Stomach (tissue), 8 donors: ENCODE measurements at regions not wholly inside any gene's neighbourhood (a gene's known extent, or its start where the extent isn't known, plus 50 kb on each side); places are given as distances from the start of the nearest gene placed in this dataset.

Experiments used
- DNase-seq, 2 donors: peaks; one replicate each; pipeline versions ENCODE4 v3.0.0 to v3.0.0-alpha.2; 2013 to 2019
- H3K27ac ChIP-seq, 5 donors: fragments of 200-600 bp in 4 of 5; sonication (generic) in 4 of 5; one replicate each; pipeline ENCODE4 v1.5.1; 2013 to 2019; ENCODE audit warnings: mild to moderate bottlenecking in 1 of 5, moderate library complexity in 1 of 5
- H3K27me3 ChIP-seq, 3 donors: fragments of 200-600 bp; sonication (generic); one replicate each; pipeline ENCODE4 v1.5.1; 2017 to 2019; ENCODE audit warnings: mixed run types in 1 of 3
- H3K36me3 ChIP-seq, 4 donors: fragments of 200-600 bp; sonication (generic); 1 replicate in 3 of 4; 2 replicates in 1 of 4; pipeline ENCODE4 v1.5.1; 2016 to 2019
- H3K4me1 ChIP-seq, 4 donors: fragments of 200-600 bp; sonication (generic); one replicate each; pipeline ENCODE4 v1.5.1; 2016 to 2019
- H3K4me3 ChIP-seq, 4 donors: fragments of 200-600 bp; sonication (generic) in 3 of 4; one replicate each; pipeline ENCODE4 v1.5.1; 2016 to 2019; ENCODE audit warnings: mild to moderate bottlenecking in 1 of 4
- H3K9me3 ChIP-seq, 4 donors: fragments of 200-600 bp; sonication (generic); one replicate each; pipeline ENCODE4 v1.5.1; 2016 to 2019
- CTCF ChIP-seq, 7 experiments: fragments of 450-650 bp in 4 of 7; fragments of 200-600 bp in 3 of 7; sonication (generic) in 3 of 7; IDR thresholded peaks; one replicate each; pipeline ENCODE4 v1.5.1; 2016 to 2019; ENCODE audit warnings: antibody characterized with exemption in 7 of 7, control low read depth in 2 of 7, mild to moderate bottlenecking in 1 of 7
- EP300 ChIP-seq: sonication (generic); formaldehyde crosslinking; IDR thresholded peaks from one replicate; pipeline ENCODE4 v1.6.1; 2017; ENCODE audit warnings: antibody characterized with exemption
- POLR2A ChIP-seq, 4 donors: fragments of 450-650 bp; IDR thresholded peaks; one replicate each; pipeline ENCODE4 v1.6.1; 2016; ENCODE audit warnings: antibody characterized with exemption in 4 of 4, control low read depth in 2 of 4, mild to moderate bottlenecking in 1 of 4, moderate library complexity in 1 of 4
- POLR2AphosphoS5 ChIP-seq, 3 donors: sonication (generic); formaldehyde crosslinking; IDR thresholded peaks; one replicate each; pipeline ENCODE4 v1.6.1; 2016; ENCODE audit warnings: antibody characterized with exemption in 3 of 3
- WGBS, 5 donors: extraction: QIAGEN DNeasy Blood & Tissue Kit in 3 of 5; methylation state at CpG; one replicate each; pipeline versions ENCODE4 v1.1.5 to v1.1.7; 2013 to 2018; 5-methylcytosine and 5-hydroxymethylcytosine counted together
- intact Hi-C: fragments of 100-400 bp; cut with DNase I; formaldehyde crosslinking; loops from one replicate; pipeline ENCODE4 v1.15.1; 2023; ENCODE audit warnings: low total_unique reads
- donor health status: healthy with polysubstance abuse.
- donor health status: Bipolar disorder and iron deficiency.
- donor health status: healthy.

- Histone ChIP-seq H3K4me1 (no peaks in the 10 kb centered on the region), H3K36me3 (no peaks in the 10 kb centered on the region), H3K4me3 (no peak overlapping the region), H3K27ac (no peak overlapping the region), H3K9me3 (no peaks in the 10 kb centered on the region), H3K27me3 (no peaks in the 10 kb centered on the region)
- intact Hi-C loops: no loop called here
- TF ChIP-seq EP300 (no peak), POLR2A (IDR thresholded peaks at IDR 0.05) (no peak), CTCF (IDR thresholded peaks at IDR 0.05) (no peak), POLR2AphosphoS5 (IDR thresholded peaks at IDR 0.05) (no peak)
- no peak for DNase-seq
- WGBS, 5 donors: 78 to 90% (median 87%) methylated on average over 5 of the region's 5 CpGs
Observed at GRCh38 chr1:218568962-218569550, 223.9 kb downstream of the TGFB2 start.

- no peaks in the 10 kb centered on the region for H3K36me3 ChIP-seq
- no peak overlapping the region for H3K4me3 ChIP-seq
- WGBS, 5 donors: 70 to 91% (median 90%) methylated on average over 2 of the region's 2 CpGs
- H3K27ac ChIP-seq: no peak overlapping the region
- no peaks in the 10 kb centered on the region for H3K9me3 ChIP-seq
- H3K27me3 ChIP-seq: no peaks in the 10 kb centered on the region
- intact Hi-C loops: no loop called here
- TF ChIP-seq POLR2AphosphoS5 (IDR thresholded peaks at IDR 0.05) (no peak), POLR2A (IDR thresholded peaks at IDR 0.05) (no peak), CTCF (IDR thresholded peaks at IDR 0.05) (no peak), EP300 (no peak)
- no peak for DNase-seq
- no peaks in the 10 kb centered on the region for H3K4me1 ChIP-seq
Observed at GRCh38 chr1:218570456-218570855, 225.3 kb downstream of the TGFB2 start.

- intact Hi-C loops: no loop called here
- no peak for TF ChIP-seq CTCF (IDR thresholded peaks at IDR 0.05)
- TF ChIP-seq POLR2AphosphoS5 (IDR thresholded peaks at IDR 0.05): no peak
- no peak for TF ChIP-seq POLR2A (IDR thresholded peaks at IDR 0.05)
- TF ChIP-seq EP300: no peak
- H3K4me1 ChIP-seq: no peaks in the 10 kb centered on the region
- DNase-seq: no peak
- H3K4me3 ChIP-seq: no peak overlapping the region
- no peak overlapping the region for H3K27ac ChIP-seq
- no peaks in the 10 kb centered on the region for H3K27me3 ChIP-seq
- no peaks in the 10 kb centered on the region for H3K9me3 ChIP-seq
- H3K36me3 ChIP-seq: no peaks in the 10 kb centered on the region
- WGBS, 5 donors: 35 to 57% (median 40%) methylated on average over 6 of the region's 6 CpGs
Observed at GRCh38 chr1:218571491-218571890, 226.4 kb downstream of the TGFB2 start.

- DNase-seq: no peak
- H3K36me3 ChIP-seq: no peaks in the 10 kb centered on the region
- no peaks in the 10 kb centered on the region for H3K9me3 ChIP-seq
- H3K27ac ChIP-seq: no peak overlapping the region
- no peaks in the 10 kb centered on the region for H3K27me3 ChIP-seq
- H3K4me3 ChIP-seq: no peak overlapping the region
- 74 to 87% (median 80%) methylated on average over 4 of the region's 4 CpGs for WGBS, 5 donors
- TF ChIP-seq POLR2A (IDR thresholded peaks at IDR 0.05) (no peak), POLR2AphosphoS5 (IDR thresholded peaks at IDR 0.05) (no peak), EP300 (no peak), CTCF (IDR thresholded peaks at IDR 0.05) (no peak)
- intact Hi-C loops: no loop called here
- H3K4me1 ChIP-seq: no peaks in the 10 kb centered on the region
Observed at GRCh38 chr1:218572050-218572449, 226.9 kb downstream of the TGFB2 start.
